ENCODE measurements at regions not wholly inside any gene's neighbourhood (a gene's known extent, or its start where the extent isn't known, plus 50 kb on each side); places are given as distances from the start of the nearest gene placed in this dataset.

DNA sequence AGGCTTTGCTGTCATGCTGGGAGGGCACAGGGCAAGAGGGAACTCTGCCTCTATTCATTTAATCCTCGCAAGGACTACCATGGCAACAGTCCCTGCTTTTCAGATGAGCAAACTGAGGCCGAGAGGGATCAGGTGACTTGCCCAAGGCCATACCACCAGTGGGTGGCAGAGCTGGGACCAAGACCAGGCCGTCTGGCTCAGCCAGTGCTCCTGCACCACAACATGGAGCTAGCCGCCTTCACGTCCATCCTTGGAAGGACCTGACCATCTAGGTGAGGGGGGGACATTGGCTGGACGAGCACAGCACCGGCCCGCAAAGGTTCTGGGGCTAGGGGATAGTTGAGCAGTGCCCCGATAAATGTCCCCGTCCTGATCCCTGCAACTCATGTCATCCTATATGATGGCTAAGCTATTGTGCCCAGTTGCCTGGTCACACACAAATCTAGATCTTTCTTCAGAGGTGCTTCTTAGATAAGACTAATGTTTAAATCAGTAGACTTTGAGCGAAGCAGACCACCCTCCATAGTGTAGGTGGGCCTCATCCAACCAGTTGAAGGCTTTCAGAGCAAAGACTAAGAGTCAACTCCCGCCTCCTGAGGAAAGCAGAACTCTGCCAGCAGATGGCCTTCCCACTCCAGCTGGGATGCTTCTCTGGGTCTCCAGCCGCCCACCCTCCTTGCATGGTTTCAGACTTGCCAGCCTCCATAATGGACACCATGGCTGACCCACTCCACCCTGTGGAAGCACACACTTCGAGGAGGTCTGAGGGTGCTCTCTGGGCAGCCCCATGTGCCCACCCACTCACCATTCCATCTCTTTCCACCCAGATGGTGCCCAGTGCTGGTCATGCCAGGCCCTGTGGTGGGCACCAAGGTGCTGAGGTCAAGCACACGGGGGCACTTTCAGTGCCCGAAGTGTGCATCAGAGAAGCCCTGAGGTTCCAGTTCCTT is 214.8 kb upstream of the RAB6C start:
- DNase-seq (ENCODE audit: low spot score), result no peak

DNA sequence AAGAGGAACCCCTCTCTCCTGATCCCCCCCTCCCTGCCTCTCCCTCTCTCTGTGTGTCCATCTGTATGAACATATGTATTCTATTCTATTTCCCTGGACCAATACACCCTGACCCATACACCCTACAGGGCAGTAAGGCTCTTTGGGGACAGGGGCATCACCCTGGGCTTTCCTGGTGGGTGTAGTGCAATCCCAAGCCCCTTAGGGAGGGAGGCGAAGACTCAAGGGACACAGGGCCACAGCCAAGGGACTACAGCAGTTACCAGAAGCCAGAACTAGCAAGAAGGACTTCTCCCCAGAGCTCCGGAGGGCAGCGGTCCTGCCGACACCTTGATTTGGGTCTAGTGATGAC is 214.2 kb upstream of the RAB6C start:
- no peak for DNase-seq (ENCODE audit: low spot score)

DNA sequence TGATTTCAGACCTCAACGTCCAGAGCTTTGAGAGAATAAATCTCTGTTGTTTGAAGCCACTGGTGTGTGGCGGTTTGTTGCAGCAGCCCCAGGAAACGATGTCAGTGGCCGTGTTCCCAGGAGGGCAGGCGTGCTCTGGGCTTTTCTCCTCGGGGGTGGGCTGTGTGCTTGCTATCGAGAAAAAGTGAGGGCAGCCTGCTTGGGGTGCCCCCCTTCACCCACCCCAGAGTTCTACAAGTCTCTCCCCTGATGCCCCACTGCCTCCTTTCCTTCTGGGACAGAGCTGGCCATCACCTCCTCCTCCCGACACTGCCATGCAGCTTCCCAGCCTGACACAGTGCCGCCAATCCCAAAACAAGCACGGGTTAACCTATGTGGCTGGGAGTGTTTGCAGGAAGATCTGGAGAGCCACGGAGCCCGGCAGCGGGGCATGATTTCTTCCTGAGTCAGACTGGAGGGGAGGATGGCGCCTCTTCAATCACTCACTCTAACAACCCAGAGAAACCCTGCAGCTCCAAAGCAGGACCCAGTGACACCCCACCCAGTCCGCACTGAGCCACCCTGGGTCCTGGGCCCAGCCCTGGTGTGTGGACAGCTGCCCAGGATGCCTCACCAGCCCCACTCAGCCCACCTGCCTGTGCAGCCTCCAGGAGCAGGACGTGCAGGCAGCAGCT is 213.7 kb upstream of the RAB6C start:
- DNase-seq (ENCODE audit: low spot score), result no peak

DNA sequence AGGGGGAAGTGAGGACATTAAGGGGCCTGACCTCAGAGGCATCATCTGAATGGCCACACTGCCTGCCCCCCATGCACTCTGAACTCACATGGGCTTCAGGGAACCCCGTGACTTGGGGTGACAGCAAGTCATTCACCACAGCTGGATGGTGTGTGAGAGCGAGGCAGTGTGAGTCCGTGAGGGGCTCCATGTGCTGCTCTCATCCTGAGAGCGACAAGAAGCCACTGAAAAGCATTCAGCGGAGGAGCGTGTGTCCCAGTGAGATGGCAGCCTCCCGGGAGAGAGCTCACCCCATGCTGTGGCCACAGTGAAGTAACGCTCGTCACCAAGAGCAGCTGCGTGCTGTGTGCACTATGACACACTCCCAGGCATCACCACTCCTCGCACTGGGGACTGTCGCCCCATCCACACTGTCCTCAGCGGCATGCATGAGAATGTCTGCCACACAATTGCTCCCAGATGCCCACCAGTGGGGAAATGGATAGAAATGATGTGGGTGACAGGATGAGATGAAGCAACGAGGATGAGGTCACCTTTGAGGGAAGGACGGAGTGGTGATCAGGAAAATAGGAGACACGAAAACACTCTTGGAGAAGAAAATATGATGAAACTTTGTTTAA is 213.0 kb upstream of the RAB6C start:
- DNase-seq (ENCODE audit: low spot score), result no peak

DNA sequence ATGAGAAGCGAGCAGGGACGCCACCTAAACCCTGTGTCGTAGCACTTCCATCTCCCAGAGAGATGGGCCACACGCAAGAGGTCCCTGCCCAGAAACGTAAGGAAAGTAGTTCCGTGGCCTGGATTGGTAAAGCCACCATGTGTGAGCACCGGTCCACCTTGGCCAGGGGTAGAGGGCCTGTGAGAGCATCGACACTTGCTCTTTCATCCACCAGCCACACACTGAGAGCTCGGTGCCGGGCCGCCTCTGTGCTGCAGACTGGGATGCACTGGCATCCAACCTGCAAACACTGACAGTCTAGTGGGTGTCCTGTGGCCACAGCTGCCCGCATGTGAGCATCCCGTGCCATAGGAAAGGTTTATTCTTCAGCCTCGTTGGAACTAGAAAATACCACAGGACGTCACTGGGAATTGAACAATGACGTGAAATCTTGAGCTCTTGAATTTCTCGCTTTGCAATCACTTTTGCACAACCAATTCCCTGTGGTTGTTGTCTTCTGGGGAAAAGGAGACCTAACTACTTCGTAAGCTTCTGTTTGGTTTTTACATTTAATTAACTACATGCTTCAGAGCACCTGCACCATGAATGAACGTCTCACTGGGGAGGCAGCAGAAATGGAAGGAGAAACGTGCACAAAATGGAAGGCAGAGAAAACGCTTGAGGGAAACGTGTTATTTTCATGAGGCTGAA is 212.0 kb upstream of the RAB6C start:
- DNase-seq (ENCODE audit: low spot score), result no peak

DNA sequence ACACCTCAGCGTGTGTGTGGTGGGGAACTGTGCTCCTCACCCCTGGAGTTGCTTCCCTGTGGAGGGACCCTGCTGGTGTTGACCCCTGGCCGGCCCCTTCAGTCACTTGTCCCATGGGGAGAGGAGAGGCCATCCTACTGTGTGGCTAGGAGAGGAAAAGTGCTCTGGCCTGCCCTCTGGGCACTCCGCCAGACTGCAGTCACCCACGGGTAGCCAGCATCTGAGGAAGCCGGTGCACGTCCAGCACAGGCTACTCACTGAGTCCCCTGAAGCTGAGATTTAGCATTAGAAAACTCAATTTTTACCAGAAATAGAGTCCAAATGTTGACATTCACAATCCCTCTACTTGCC is 211.5 kb upstream of the RAB6C start:
- no peak for DNase-seq (ENCODE audit: low spot score)

DNA sequence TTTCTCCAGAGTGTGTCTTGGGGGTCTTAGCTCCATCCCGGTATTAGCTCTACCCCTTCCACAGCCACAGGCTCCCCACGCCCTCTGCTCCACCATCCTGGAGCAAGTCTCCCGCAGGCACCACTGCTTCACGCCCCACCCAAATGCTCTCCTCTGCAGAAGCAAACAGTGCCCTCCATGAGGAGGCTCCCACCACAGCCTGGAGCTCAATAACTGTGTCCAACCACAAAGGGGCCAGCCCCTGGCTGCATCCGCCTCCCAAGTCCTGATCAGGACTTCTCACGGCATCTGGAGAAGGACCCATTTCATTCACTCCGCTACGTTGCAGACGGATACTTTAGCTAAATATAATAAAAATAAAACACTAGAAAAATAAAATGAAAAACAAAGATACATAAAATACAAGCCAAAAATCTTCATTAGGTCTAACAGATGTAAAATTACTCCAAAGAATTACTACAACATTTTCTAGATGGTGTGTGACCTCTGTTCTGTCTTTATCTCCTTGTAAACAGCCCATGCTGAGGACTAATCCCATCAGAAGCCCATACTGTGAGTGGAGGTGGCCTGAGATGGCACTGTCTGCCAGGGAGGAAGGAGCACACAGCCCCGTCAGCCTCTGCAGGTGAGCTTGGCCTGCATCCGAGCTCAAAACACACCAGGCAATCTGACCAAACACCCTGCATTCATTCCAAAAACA is 210.8 kb upstream of the RAB6C start:
- no peak for DNase-seq (ENCODE audit: low spot score)

DNA sequence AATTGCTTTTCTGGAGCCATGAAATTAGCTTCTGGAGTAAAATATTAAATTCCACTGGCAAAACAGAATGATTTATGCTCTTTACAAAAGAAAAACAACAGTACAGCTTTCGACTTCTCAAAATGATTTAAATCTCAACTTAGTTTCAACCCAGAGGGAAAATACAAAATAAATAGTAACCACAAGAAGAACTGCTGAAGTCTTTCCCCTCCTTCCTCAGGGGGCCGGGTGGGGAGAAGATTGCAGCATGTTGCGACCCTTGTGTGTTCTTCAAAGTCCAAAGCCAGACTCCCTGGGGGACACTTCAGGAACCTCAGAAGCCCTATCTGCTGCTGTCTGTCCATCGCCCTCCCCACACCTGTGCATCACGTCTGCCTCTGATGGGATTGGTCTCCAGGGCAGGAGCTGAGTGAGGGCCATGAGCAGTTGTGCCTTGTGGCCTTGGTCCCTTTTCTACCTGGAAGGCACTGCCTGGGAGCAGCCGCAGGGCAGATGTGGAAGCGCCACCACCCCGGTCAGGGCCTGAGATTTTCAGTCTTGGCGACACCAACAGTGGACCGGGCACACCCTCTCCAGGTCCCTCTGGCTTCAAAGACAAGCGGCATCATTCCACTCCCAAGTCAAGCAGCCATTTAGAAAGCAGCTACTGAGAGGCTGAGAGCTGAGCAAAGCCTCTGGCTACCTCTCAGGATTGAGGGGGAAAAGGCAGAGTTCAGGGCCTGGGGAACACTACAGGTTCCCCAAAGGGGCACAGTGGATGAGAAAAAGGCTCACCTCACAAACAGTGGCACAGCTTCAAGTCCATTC is 210.1 kb upstream of the RAB6C start:
- DNase-seq (ENCODE audit: low spot score), result no peak

DNA sequence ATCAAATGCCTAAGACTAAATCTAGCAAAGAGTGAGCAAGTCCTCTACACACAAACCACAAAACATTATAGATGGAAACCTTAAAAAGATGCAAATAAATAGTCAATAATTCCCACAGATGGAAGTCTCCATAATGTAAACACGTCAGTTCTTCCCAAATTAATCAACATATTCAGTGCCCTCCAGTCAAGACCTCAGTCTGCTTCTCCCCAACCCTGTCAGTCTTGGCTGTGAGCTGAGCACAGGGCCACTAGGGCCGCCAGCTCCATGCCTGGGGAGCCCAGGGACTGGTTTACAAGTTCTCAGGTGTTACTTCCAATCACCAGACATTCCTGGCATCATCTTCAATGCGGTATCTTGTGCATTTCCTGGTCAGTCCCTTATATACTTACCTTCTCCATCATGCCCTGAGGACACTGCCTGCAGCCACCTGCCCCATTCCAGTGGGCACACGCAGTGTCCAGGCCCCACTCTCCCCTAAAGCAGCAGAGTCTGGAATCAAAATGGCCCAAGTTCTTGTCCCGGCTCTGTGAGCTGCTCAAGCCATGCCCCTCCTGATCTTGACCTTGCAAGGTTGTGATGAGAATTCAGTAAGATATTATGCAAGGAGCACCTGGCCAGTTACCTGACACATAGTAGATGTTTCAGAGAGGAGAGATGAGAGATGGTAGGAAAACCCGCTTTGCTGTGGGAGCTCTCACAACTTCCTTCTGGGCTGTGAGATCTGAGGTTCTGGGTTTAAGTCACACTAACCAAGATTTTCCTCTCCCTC is 207.9 kb upstream of the RAB6C start:
- DNase-seq (ENCODE audit: low spot score), result no peak

DNA sequence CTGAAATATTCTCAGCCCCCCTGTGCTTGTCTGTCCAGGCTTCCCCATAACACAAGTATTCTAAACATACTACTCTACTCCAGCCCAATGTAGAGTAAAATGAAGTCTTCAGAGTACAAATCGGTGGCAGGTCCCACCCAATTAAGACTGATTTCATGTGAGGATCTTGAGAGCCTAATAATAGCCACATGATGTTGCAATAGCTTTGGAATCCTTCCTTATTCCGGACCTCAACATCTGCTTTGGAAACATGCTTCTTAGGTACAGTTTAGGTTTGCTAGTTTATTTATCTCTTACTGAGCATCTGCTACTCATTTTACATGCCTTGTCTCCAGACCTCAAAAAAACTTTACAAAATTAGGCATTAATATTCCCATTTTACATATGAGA is 207.3 kb upstream of the RAB6C start:
- DNase-seq (ENCODE audit: low spot score), result no peak

DNA sequence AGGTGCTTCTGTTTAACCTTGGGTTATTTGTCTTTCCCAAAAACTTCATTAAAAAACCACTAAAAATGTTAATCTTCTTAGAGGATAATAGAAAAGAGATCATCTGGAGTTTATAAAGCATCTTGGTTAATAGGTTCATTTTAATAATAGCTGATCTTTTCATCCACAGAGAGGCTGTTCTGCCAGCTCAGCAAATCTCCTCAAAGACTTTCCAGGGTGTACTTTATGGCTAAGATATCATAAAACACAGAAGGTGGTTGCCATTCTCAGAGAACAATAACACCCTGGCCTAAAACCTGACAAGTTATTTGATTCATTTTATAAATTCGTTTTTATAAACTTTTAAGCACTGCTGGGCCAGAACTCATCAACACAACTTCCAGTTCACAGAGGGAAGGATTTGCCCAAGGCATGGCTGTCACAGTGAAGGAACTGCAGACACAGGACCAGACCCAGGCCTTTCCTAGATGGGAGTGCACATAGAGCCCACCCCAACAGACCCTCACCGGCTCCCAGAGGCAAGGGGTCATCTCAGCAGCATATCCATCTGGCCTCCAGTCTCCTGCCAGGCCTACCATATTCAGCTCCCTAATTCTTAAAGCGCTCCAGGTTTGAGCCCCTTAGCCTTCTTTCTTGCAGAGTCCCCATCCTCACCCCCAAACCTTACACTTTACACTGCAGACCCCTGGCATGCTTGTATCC is 203.4 kb upstream of the RAB6C start:
- DNase-seq (ENCODE audit: low spot score), result no peak

- no peak for DNase-seq (ENCODE audit: low spot score)
Observed at GRCh38 chr2:129777146-129777545, 202.3 kb upstream of the RAB6C start.

DNA sequence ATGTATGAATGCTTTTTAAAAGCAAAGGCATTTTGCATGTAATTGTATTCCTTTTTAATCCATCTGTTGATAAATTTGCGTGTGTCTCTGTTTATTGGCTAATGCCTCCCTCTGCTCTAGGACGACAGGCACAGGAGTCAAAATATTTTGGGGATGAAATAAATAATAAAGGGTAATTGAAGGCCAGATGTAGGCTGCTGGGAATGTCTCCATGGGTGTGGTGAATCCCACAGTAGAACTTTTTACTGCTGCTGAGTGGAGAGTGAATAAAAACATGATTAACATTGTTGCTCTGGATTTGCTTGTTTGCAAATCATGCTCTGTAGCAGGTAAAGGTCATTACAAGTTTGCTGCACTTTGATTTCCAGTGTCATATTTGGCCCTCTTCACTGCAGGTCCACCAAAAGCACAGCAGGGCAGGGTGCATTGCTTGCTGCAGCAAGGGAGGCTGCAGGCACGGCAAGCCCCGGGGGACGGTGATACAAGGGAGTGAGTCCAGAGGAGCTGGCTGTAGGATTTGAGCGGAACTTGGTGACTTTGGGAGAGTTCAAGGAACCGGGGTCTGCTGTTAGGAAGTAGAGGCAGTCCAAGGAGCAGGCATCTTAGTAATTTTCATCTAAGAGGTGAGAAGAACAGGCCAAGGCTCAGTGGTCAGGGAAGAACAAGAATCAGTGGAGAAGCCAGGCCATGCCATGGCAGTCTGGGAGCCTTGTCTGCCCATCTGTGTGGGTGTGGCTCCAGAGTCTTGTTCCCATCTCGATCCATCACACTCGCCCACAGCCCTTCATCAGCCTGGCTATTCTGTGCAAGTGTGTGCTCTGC is 201.5 kb upstream of the RAB6C start:
- no peak for DNase-seq (ENCODE audit: low spot score)

DNA sequence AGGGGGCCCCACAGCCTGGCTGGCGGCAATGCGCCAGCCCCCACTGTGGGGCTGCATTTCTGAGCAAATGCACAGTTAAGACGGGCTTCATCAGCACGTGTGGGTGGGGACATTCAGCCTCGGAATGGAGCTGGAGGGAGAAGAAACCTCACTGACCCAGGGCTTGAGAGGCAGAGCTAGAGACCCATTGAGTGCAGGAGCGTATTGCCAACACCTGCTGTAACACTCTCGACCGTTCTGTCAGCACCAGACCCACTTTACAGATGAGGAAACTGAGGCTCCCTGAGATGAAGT is 200.9 kb upstream of the RAB6C start:
- no peak for DNase-seq (ENCODE audit: low spot score)

- DNase-seq (ENCODE audit: low spot score), result no peak
Observed at GRCh38 chr2:129779783-129780182, 199.7 kb upstream of the RAB6C start.

- no peak for DNase-seq (ENCODE audit: low spot score)
Observed at GRCh38 chr2:129780316-129781270, 198.9 kb upstream of the RAB6C start.

DNA sequence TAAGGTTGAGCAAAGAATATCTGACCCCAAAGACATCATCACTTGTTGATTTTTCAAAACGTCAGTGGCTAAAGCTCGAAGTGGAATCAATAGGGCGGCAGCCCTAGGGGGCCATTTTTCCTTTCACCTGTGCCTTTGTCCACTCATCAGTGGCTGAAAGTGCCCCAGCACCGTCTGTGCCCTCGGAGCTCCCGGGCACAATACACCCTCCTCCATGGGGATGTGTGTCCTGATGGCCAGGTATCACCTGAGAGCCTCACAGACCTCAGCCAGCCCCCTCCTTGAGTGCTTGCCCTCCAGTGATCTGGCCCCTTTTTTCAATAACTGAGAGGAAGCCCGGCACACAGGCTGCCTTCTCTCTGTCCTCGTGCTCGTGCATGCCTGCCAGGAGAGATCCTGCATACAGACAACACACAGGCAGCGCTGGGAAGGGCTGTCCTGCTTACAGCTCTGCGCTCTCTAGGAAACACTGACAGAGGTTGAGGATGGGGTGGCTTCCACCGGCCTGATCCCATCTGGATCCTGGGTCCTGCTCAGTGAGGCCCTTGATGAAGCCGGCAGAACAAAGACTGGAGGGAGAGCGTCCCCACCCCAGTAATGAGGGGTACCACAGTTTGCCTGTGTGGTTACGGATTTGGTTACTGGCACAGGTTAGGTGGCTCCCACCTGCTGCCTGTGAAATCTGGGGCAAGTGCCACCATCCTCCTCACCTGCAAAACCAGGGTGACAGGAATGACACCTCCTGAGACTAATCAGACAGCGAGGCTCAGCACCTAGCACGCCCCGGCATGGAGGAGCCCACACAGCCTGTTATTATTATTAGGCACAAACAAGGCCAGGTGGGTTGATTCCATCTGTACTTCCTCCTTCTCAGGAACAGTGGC is 197.5 kb upstream of the RAB6C start:
- DNase-seq (ENCODE audit: low spot score), result no peak
